ENCODE measurements at regions not wholly inside any gene's neighbourhood (a gene's known extent, or its start where the extent isn't known, plus 50 kb on each side); places are given as distances from the start of the nearest gene placed in this dataset.

GRCh38 chr6:164183556-164184123, 769.1 kb downstream of the QKI start:
- no peaks in the 10 kb centered on the region for H3K9me3 ChIP-seq
- intact Hi-C loops (cut with DNase I; ENCODE audit: low total_unique reads), result no loop called here
- no peaks in the 10 kb centered on the region for H3K27me3 ChIP-seq
- H3K4me3 ChIP-seq, result no peak overlapping the region
- no peak overlapping the region for H3K27ac ChIP-seq
- TF ChIP-seq EP300 (IDR thresholded peaks at IDR 0.05; ENCODE audit: low read depth), result no peak
- no peak for TF ChIP-seq POLR2AphosphoS5 (IDR thresholded peaks at IDR 0.05)
- TF ChIP-seq POLR2A (IDR thresholded peaks at IDR 0.05), result no peak
- TF ChIP-seq CTCF (IDR thresholded peaks at IDR 0.05), result no peak
- H3K4me1 ChIP-seq, result no peaks in the 10 kb centered on the region
- in situ Hi-C loops (cut with MboI; ENCODE audit: low pct_ligation_motif_present in 1 of 4, low pct_unique_long_range_greater_than_20kb in 1 of 4, low sequenced_read_pairs in 3 of 4), result no loop called here
- no peaks in the 10 kb centered on the region for H3K36me3 ChIP-seq
- no peak for DNase-seq
- WGBS, 2 donors (ENCODE audit: low coverage in 1 of 2), result 82 to 93% methylated on average over 5 to 6 of the region's 6 CpGs

- intact Hi-C loops (cut with DNase I; ENCODE audit: low total_unique reads) (no loop called here), in situ Hi-C loops (cut with MboI; ENCODE audit: low pct_ligation_motif_present in 1 of 4, low pct_unique_long_range_greater_than_20kb in 1 of 4, low sequenced_read_pairs in 3 of 4) (no loop called here)
- no peak overlapping the region for H3K4me3 ChIP-seq
- H3K36me3 ChIP-seq, result no peaks in the 10 kb centered on the region
- H3K27ac ChIP-seq, result no peak overlapping the region
- H3K4me1 ChIP-seq, result no peaks in the 10 kb centered on the region
- no peaks in the 10 kb centered on the region for H3K27me3 ChIP-seq
- 53% methylated on average over 2 of the region's 2 CpGs; no CpG with 5 or more reads in 1 of the 2 donors for WGBS, 2 donors (ENCODE audit: low coverage in 1 of 2)
- H3K9me3 ChIP-seq, result no peaks in the 10 kb centered on the region
- DNase-seq, result no peak
- TF ChIP-seq POLR2A (IDR thresholded peaks at IDR 0.05), result no peak
- no peak for TF ChIP-seq POLR2AphosphoS5 (IDR thresholded peaks at IDR 0.05)
- no peak for TF ChIP-seq EP300 (IDR thresholded peaks at IDR 0.05; ENCODE audit: low read depth)
- TF ChIP-seq CTCF (IDR thresholded peaks at IDR 0.05), result no peak
Measured at GRCh38 chr6:164178679-164179332, 764.3 kb downstream of the QKI start.

GRCh38 chr6:164169355-164169754, 754.8 kb downstream of the QKI start:
- no peaks in the 10 kb centered on the region for H3K27me3 ChIP-seq
- H3K9me3 ChIP-seq, result no peaks in the 10 kb centered on the region
- no peaks in the 10 kb centered on the region for H3K36me3 ChIP-seq
- WGBS, 2 donors (ENCODE audit: low coverage in 1 of 2), result 80 to 86% methylated on average over 7 of the region's 7 CpGs
- DNase-seq, result no peak
- intact Hi-C loops (cut with DNase I; ENCODE audit: low total_unique reads) (no loop called here), in situ Hi-C loops (cut with MboI; ENCODE audit: low pct_ligation_motif_present in 1 of 4, low pct_unique_long_range_greater_than_20kb in 1 of 4, low sequenced_read_pairs in 3 of 4) (no loop called here)
- no peaks in the 10 kb centered on the region for H3K4me1 ChIP-seq
- H3K27ac ChIP-seq, result no peak overlapping the region
- TF ChIP-seq EP300 (IDR thresholded peaks at IDR 0.05; ENCODE audit: low read depth) (no peak), CTCF (IDR thresholded peaks at IDR 0.05) (no peak)
- no peak overlapping the region for H3K4me3 ChIP-seq

GRCh38 chr6:164168595-164168994, 754.1 kb downstream of the QKI start:
- H3K27me3 ChIP-seq, result no peaks in the 10 kb centered on the region
- H3K4me1 ChIP-seq, result no peaks in the 10 kb centered on the region
- DNase-seq, result no peak
- H3K27ac ChIP-seq, result no peak overlapping the region
- in situ Hi-C loops (cut with MboI; ENCODE audit: low pct_ligation_motif_present in 1 of 4, low pct_unique_long_range_greater_than_20kb in 1 of 4, low sequenced_read_pairs in 3 of 4) (no loop called here), intact Hi-C loops (cut with DNase I; ENCODE audit: low total_unique reads) (no loop called here)
- TF ChIP-seq POLR2AphosphoS5 (IDR thresholded peaks at IDR 0.05), result no peak
- TF ChIP-seq CTCF (IDR thresholded peaks at IDR 0.05), result no peak
- TF ChIP-seq POLR2A (IDR thresholded peaks at IDR 0.05), result no peak
- no peak for TF ChIP-seq EP300 (IDR thresholded peaks at IDR 0.05; ENCODE audit: low read depth)
- no peaks in the 10 kb centered on the region for H3K9me3 ChIP-seq
- 60 to 72% methylated on average over 1 to 6 of the region's 6 CpGs for WGBS, 2 donors (ENCODE audit: low coverage in 1 of 2)
- H3K36me3 ChIP-seq, result no peaks in the 10 kb centered on the region
- H3K4me3 ChIP-seq, result no peak overlapping the region
